ENCODE measurements at regions not wholly inside any gene's neighbourhood (a gene's known extent, or its start where the extent isn't known, plus 50 kb on each side); places are given as distances from the start of the nearest gene placed in this dataset.

DNA sequence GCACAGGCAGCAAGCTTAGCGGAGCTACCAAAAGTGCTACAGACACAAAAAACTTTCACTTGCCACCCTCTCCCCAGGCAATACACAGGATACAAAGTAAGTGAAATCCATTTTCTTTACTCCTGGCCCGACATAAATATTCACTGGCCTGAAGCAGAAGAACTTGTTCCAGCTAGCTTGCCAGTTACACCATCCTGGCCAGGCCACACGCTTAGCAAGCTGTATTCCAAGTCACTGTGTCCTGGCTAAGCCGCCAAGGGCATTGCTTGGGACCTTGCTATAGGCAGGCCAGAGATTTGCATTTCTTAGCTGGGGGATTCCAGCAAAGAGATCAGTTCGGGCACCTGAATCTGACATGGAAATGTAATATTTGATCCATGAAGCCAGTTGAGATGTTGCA lies 71.0 kb upstream of the SLC1A3 start:
- TF ChIP-seq, protein P1, sequence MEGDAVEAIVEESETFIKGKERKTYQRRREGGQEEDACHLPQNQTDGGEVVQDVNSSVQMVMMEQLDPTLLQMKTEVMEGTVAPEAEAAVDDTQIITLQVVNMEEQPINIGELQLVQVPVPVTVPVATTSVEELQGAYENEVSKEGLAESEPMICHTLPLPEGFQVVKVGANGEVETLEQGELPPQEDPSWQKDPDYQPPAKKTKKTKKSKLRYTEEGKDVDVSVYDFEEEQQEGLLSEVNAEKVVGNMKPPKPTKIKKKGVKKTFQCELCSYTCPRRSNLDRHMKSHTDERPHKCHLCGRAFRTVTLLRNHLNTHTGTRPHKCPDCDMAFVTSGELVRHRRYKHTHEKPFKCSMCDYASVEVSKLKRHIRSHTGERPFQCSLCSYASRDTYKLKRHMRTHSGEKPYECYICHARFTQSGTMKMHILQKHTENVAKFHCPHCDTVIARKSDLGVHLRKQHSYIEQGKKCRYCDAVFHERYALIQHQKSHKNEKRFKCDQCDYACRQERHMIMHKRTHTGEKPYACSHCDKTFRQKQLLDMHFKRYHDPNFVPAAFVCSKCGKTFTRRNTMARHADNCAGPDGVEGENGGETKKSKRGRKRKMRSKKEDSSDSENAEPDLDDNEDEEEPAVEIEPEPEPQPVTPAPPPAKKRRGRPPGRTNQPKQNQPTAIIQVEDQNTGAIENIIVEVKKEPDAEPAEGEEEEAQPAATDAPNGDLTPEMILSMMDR (IDR thresholded peaks at IDR 0.05) = no peak
- no peak for TF ChIP-seq POLR2AphosphoS5 (IDR thresholded peaks at IDR 0.05)

All from esophagus muscularis mucosa (tissue), 3 donors.